ENCODE measurements at regions not wholly inside any gene's neighbourhood (a gene's known extent, or its start where the extent isn't known, plus 50 kb on each side); places are given as distances from the start of the nearest gene placed in this dataset.

DNA sequence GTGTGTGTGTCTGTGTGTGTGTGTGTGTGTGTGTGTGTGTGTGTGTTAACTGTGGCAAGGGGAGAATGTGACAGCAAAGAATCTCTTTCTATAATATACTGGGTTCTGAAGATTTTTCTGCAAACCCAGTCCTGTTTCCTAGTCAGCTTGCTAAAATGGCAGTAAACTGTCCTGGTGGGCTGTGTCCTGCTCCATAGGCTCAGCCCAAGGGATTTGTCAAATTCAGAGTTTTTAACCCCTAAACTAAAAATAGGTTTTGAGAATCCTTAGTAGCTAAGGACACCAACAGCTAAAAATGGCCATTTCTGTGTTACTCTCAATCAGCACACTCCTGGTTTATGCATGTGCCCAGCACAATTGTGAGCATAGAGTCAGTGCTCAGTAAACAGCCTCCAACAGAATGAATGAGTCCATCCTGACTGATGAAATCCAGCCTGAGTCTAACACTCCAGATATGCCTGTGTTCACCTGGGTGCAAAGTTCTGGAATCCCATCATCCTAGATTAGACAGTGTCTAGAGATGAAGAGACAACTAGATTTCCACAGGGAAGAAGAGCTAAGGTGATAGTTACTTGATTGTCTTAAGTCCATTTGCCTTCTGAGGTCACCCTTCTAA, 192.6 kb downstream of the TTC6 start (continued):
- no peak for TF ChIP-seq PHB2 (IDR thresholded peaks at IDR 0.05; ENCODE audit: partially characterized antibody)
- no peak for TF ChIP-seq NFYC (CRISPR knock-in tag; IDR thresholded peaks at IDR 0.05)
- peak; percentile 14; the same call in 1 of the 2 replicates for TF ChIP-seq ATF7 (IDR thresholded peaks at IDR 0.05)
- no peak; the same call in 1 of the 2 replicates for TF ChIP-seq ATF7 (CRISPR knock-in tag; IDR thresholded peaks at IDR 0.05)
- TF ChIP-seq ZNF331 (CRISPR knock-in tag; IDR thresholded peaks at IDR 0.05), result peak; percentile 87; the same call in 1 of the 2 replicates
- no peak for TF ChIP-seq PCBP2 (optimal IDR thresholded peaks at IDR 0.05; ENCODE audit: low read depth, low read length, poor library complexity, severe bottlenecking)
- TF ChIP-seq, protein P1, sequence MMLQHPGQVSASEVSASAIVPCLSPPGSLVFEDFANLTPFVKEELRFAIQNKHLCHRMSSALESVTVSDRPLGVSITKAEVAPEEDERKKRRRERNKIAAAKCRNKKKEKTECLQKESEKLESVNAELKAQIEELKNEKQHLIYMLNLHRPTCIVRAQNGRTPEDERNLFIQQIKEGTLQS (CRISPR knock-in tag; IDR thresholded peaks at IDR 0.05), result peak; percentile 63; the same call in 1 of the 2 replicates
- TF ChIP-seq PHF5A (CRISPR knock-in tag; IDR thresholded peaks at IDR 0.05; ENCODE audit: low read depth, unreplicated experiment), result peak; percentile 92
- TF ChIP-seq ZNF780A (CRISPR knock-in tag; IDR thresholded peaks at IDR 0.05), result peak; percentile 88
- TF ChIP-seq NR2F2 (IDR thresholded peaks at IDR 0.05; ENCODE audit: borderline replicate concordance, low read depth), result no peak
- TF ChIP-seq MEF2D (CRISPR knock-in tag; IDR thresholded peaks at IDR 0.05), result peak; percentile 91
- TF ChIP-seq, protein P2, sequence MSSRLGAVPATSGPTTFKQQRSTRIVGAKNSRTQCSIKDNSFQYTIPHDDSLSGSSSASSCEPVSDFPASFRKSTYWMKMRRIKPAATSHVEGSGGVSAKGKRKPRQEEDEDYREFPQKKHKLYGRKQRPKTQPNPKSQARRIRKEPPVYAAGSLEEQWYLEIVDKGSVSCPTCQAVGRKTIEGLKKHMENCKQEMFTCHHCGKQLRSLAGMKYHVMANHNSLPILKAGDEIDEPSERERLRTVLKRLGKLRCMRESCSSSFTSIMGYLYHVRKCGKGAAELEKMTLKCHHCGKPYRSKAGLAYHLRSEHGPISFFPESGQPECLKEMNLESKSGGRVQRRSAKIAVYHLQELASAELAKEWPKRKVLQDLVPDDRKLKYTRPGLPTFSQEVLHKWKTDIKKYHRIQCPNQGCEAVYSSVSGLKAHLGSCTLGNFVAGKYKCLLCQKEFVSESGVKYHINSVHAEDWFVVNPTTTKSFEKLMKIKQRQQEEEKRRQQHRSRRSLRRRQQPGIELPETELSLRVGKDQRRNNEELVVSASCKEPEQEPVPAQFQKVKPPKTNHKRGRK (CRISPR knock-in tag; IDR thresholded peaks at IDR 0.05), result no peak
- TF ChIP-seq GFI1 (CRISPR knock-in tag; IDR thresholded peaks at IDR 0.05; ENCODE audit: borderline replicate concordance), result peak; percentile 37; the same call in 1 of the 2 replicates
- no peak for TF ChIP-seq MAF1 (CRISPR knock-in tag; IDR thresholded peaks at IDR 0.05; ENCODE audit: borderline replicate concordance)
- peak; percentile 81 for TF ChIP-seq HHEX (CRISPR knock-in tag; IDR thresholded peaks at IDR 0.05)
- TF ChIP-seq NFKBIZ (CRISPR knock-in tag; IDR thresholded peaks at IDR 0.05), result peak; percentile 82; the same call in 1 of the 2 replicates
- TF ChIP-seq, protein P3, sequence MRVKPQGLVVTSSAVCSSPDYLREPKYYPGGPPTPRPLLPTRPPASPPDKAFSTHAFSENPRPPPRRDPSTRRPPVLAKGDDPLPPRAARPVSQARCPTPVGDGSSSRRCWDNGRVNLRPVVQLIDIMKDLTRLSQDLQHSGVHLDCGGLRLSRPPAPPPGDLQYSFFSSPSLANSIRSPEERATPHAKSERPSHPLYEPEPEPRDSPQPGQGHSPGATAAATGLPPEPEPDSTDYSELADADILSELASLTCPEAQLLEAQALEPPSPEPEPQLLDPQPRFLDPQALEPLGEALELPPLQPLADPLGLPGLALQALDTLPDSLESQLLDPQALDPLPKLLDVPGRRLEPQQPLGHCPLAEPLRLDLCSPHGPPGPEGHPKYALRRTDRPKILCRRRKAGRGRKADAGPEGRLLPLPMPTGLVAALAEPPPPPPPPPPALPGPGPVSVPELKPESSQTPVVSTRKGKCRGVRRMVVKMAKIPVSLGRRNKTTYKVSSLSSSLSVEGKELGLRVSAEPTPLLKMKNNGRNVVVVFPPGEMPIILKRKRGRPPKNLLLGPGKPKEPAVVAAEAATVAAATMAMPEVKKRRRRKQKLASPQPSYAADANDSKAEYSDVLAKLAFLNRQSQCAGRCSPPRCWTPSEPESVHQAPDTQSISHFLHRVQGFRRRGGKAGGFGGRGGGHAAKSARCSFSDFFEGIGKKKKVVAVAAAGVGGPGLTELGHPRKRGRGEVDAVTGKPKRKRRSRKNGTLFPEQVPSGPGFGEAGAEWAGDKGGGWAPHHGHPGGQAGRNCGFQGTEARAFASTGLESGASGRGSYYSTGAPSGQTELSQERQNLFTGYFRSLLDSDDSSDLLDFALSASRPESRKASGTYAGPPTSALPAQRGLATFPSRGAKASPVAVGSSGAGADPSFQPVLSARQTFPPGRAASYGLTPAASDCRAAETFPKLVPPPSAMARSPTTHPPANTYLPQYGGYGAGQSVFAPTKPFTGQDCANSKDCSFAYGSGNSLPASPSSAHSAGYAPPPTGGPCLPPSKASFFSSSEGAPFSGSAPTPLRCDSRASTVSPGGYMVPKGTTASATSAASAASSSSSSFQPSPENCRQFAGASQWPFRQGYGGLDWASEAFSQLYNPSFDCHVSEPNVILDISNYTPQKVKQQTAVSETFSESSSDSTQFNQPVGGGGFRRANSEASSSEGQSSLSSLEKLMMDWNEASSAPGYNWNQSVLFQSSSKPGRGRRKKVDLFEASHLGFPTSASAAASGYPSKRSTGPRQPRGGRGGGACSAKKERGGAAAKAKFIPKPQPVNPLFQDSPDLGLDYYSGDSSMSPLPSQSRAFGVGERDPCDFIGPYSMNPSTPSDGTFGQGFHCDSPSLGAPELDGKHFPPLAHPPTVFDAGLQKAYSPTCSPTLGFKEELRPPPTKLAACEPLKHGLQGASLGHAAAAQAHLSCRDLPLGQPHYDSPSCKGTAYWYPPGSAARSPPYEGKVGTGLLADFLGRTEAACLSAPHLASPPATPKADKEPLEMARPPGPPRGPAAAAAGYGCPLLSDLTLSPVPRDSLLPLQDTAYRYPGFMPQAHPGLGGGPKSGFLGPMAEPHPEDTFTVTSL (CRISPR knock-in tag; IDR thresholded peaks at IDR 0.05; ENCODE audit: borderline replicate concordance), result peak; percentile 91
- TF ChIP-seq, protein P4, sequence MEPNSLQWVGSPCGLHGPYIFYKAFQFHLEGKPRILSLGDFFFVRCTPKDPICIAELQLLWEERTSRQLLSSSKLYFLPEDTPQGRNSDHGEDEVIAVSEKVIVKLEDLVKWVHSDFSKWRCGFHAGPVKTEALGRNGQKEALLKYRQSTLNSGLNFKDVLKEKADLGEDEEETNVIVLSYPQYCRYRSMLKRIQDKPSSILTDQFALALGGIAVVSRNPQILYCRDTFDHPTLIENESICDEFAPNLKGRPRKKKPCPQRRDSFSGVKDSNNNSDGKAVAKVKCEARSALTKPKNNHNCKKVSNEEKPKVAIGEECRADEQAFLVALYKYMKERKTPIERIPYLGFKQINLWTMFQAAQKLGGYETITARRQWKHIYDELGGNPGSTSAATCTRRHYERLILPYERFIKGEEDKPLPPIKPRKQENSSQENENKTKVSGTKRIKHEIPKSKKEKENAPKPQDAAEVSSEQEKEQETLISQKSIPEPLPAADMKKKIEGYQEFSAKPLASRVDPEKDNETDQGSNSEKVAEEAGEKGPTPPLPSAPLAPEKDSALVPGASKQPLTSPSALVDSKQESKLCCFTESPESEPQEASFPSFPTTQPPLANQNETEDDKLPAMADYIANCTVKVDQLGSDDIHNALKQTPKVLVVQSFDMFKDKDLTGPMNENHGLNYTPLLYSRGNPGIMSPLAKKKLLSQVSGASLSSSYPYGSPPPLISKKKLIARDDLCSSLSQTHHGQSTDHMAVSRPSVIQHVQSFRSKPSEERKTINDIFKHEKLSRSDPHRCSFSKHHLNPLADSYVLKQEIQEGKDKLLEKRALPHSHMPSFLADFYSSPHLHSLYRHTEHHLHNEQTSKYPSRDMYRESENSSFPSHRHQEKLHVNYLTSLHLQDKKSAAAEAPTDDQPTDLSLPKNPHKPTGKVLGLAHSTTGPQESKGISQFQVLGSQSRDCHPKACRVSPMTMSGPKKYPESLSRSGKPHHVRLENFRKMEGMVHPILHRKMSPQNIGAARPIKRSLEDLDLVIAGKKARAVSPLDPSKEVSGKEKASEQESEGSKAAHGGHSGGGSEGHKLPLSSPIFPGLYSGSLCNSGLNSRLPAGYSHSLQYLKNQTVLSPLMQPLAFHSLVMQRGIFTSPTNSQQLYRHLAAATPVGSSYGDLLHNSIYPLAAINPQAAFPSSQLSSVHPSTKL (CRISPR knock-in tag; IDR thresholded peaks at IDR 0.05), result peak; percentile 97
- TF ChIP-seq HIVEP1 (CRISPR knock-in tag; IDR thresholded peaks at IDR 0.05), result no peak
- no peak for TF ChIP-seq ZNF562 (CRISPR knock-in tag; IDR thresholded peaks at IDR 0.05; ENCODE audit: borderline replicate concordance)
